MCF 10A (cell line): ENCODE measurements at regions not wholly inside any gene's neighbourhood (a gene's known extent, or its start where the extent isn't known, plus 50 kb on each side); places are given as distances from the start of the nearest gene placed in this dataset.

Experiments
- BruUV-seq: library from RNA; stranded (reverse); fragments of 400-500 nt; replicated peaks from 2 replicates; lab custom pipeline; 2021; lab: Mats Ljungman, UMichigan
- CTCF ChIA-PET: fragments of 300-600 bp; sonication (Branson Sonifier 250); formaldehyde crosslinking; extraction: SDS; loops from one replicate; lab custom pipeline; 2021; ENCODE audit warnings: antibody characterized with exemption, inconsistent platforms; lab: Yijun Ruan, JAX
- POLR2A ChIA-PET: fragments of 300-600, 350-650 bp; sonication (Branson Sonifier 250); formaldehyde crosslinking; extraction: SDS; loops from one replicate; lab custom pipeline; 2020; ENCODE audit warnings: antibody characterized with exemption, inconsistent platforms; lab: Yijun Ruan, JAX
- DNase-seq: peaks from one replicate; pipeline ENCODE4 v3.0.0-alpha.2; 2018; ENCODE audit not compliant: unreplicated experiment
- H3K27ac Mint-ChIP-seq: one replicate; pipeline ENCODE4 v1.8.0; 2022; ENCODE audit warnings: mild to moderate bottlenecking, low read depth, mixed read lengths; ENCODE audit not compliant: unreplicated experiment
- H3K27me3 Mint-ChIP-seq: one replicate; pipeline ENCODE4 v1.8.0; 2022; ENCODE audit warnings: mixed read lengths; ENCODE audit not compliant: insufficient read depth, unreplicated experiment
- H3K36me3 Mint-ChIP-seq: one replicate; pipeline ENCODE4 v1.8.0; 2022; ENCODE audit warnings: mild to moderate bottlenecking, moderate library complexity, mixed read lengths; ENCODE audit not compliant: insufficient read depth, unreplicated experiment
- H3K4me1 Mint-ChIP-seq: one replicate; pipeline ENCODE4 v1.8.0; 2022; ENCODE audit warnings: mixed read lengths; ENCODE audit not compliant: insufficient read depth, unreplicated experiment
- H3K4me3 Mint-ChIP-seq: one replicate; pipeline ENCODE4 v1.8.0; 2022; ENCODE audit warnings: mild to moderate bottlenecking, moderate library complexity, mixed read lengths; ENCODE audit not compliant: unreplicated experiment
- H3K9me3 Mint-ChIP-seq: one replicate; pipeline ENCODE4 v1.8.0; 2022; ENCODE audit warnings: mixed read lengths; ENCODE audit not compliant: unreplicated experiment
- intact Hi-C: fragments of 100-400 bp; cut with micrococcal nuclease; formaldehyde crosslinking; loops from 2 replicates; pipeline ENCODE4 v1.14.1; 2022
- TF ChIP-seq, protein P1 (sequence below): fragments of 200-600 bp; IDR thresholded peaks from one replicate; pipeline ENCODE4 v1.8.0; 2022; ENCODE audit warnings: antibody characterized with exemption, mild to moderate bottlenecking; ENCODE audit not compliant: unreplicated experiment

DNA sequence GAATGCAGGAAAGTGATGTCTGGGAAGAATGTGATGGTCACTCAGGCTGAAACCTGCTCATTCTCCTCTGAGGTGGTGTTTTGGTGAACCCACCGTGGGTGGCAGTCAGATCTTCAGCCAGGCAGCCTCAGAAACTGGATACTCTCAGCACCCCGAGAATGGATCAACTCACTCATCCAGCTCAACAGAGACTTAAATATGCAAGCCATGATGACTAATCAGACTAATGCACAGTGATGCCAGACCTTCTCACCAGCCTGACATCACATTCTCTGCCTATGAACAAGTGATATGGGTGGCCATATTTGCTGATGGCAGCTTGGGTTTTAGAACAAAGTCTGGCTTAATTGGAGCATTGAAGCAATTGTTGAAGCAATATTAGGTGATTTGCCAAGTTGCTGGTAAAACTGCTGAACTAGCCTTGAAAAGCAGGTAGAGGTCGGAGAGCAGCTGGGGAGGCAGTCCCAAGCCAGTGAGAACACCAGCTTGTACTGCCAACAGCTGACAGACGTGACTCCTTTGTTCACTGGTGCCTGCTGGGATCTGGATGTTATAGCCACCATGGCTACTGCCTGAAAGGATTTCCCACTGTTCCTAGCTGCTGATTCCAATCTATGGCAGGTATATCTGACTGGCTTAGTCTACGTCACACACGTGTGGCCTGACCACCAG is 608.1 kb downstream of the MID1IP1 start:
- ChIA-PET CTCF (no interaction called here), POLR2A (no interaction called here)
- Mint-ChIP-seq H3K4me3 (no peak overlapping the region), H3K27me3 (peaks cover 77% of the 10 kb centered on the region), H3K9me3 (no peaks in the 10 kb centered on the region), H3K4me1 (no peaks in the 10 kb centered on the region), H3K27ac (no peak overlapping the region), H3K36me3 (no peaks in the 10 kb centered on the region)
- DNase-seq: no peak
- BruUV-seq: no TSS peak
- TF ChIP-seq, protein P1, sequence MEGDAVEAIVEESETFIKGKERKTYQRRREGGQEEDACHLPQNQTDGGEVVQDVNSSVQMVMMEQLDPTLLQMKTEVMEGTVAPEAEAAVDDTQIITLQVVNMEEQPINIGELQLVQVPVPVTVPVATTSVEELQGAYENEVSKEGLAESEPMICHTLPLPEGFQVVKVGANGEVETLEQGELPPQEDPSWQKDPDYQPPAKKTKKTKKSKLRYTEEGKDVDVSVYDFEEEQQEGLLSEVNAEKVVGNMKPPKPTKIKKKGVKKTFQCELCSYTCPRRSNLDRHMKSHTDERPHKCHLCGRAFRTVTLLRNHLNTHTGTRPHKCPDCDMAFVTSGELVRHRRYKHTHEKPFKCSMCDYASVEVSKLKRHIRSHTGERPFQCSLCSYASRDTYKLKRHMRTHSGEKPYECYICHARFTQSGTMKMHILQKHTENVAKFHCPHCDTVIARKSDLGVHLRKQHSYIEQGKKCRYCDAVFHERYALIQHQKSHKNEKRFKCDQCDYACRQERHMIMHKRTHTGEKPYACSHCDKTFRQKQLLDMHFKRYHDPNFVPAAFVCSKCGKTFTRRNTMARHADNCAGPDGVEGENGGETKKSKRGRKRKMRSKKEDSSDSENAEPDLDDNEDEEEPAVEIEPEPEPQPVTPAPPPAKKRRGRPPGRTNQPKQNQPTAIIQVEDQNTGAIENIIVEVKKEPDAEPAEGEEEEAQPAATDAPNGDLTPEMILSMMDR: no peak
- intact Hi-C loops: no loop called here

DNA sequence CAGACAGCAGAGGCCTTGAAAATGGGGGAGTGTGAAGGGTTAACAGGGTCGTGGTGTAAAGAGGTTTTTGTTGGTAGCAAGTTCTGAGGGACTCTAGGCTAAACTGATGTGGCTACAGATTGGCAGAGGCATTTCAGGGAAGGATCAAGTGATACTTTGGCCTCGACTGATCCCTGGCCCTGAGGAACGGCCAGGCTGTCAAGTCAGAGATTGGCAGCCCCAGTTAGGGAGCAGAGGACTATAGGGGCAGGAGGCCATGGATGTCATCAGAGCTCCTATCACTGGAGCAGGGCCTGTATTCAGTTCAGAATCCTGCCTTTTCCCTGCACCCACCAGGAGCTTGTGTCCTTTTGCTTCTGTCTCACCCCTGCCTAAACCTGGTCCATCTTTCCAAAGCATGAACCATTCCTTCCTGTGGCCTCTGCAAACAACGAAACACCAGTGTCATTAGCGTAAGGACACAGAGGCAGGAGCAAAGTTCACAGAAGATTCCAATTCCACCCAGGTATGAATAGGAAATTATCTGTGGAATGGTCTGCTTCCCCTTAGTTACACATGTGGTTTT is 613.1 kb downstream of the MID1IP1 start:
- Mint-ChIP-seq H3K4me3 (no peak overlapping the region), H3K27ac (no peak overlapping the region), H3K27me3 (peaks cover 65% of the 10 kb centered on the region), H3K36me3 (no peaks in the 10 kb centered on the region), H3K9me3 (no peaks in the 10 kb centered on the region), H3K4me1 (no peaks in the 10 kb centered on the region)
- BruUV-seq: no TSS peak
- no peak for DNase-seq
- ChIA-PET POLR2A (no interaction called here), CTCF (no interaction called here)
- intact Hi-C loops: no loop called here
- TF ChIP-seq, protein P1: no peak

DNA sequence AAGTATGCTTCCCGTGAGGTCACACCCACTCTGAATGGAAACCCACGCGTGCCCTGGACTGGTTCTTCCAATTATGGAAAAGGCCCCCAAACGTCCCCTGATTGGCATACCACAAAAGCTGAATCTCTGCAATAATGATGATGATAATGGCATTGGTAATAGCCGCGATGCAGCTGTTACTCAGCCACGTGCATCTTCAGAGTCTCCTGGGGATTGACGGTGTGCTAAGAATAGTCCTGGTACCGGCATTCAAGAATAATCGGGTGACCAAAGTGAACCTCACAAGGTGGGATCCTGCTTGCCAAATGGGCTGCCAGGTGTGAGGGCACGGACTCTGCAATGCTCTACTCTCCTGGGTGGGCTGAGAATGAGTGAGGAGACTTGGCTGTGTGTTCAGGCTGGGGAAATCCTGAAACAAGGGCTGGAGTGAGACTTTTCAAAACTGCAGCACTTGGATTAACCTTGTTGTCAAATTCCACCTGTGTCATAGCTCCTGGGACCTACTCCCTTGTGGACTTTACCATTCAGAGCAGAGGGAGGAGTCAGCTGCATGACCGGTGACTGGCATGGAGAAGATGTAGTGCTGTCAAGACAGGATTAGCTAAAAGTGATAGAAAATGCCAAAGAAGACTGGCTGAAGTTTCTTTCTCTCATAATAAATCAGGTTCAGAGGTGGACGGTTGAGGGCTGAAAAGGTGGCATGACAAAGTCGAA is 615.4 kb downstream of the MID1IP1 start:
- POLR2A ChIA-PET: no interaction called here
- CTCF ChIA-PET: no interaction called here
- no peak for DNase-seq
- Mint-ChIP-seq H3K4me1 (no peaks in the 10 kb centered on the region), H3K27me3 (peaks cover 54% of the 10 kb centered on the region), H3K36me3 (no peaks in the 10 kb centered on the region), H3K9me3 (no peaks in the 10 kb centered on the region), H3K4me3 (no peak overlapping the region), H3K27ac (no peak overlapping the region)
- intact Hi-C loops: no loop called here
- no TSS peak for BruUV-seq
- TF ChIP-seq, protein P1: no peak

DNA sequence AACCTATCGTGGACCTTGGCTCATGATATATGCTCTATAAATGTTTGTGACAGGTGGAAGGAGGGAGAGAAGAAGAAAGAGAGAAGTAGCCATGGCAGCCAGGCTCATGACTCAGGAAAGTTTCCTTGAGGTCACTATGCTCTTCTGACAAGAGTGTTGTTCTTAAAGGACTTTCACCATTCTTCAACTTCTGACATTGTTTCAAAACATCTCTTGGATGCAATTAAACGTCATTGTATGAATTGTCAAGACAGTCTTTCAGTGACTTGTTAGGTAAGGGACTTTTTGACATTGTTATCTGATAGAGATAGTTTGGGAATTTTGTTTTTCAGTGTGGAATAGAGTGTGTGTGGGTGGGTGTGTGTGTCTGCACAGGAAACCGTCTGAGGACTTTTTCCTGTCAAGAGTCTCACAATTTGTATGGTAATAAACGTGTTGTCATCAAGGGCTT is 617.0 kb downstream of the MID1IP1 start:
- Mint-ChIP-seq H3K27me3 (peaks cover 60% of the 10 kb centered on the region), H3K9me3 (no peaks in the 10 kb centered on the region), H3K36me3 (no peaks in the 10 kb centered on the region), H3K4me1 (no peaks in the 10 kb centered on the region), H3K27ac (no peak overlapping the region), H3K4me3 (no peak overlapping the region)
- no TSS peak for BruUV-seq
- TF ChIP-seq, protein P1: no peak
- no peak for DNase-seq
- intact Hi-C loops: no loop called here
- ChIA-PET CTCF (no interaction called here), POLR2A (no interaction called here)
